Testis (tissue), 2 donors: ENCODE measurements at regions not wholly inside any gene's neighbourhood (a gene's known extent, or its start where the extent isn't known, plus 50 kb on each side); places are given as distances from the start of the nearest gene placed in this dataset.

Experiments
- POLR2A ChIP-seq: fragments of 450-650 bp; IDR thresholded peaks from one replicate; pipeline ENCODE4 v1.6.1; 2017; ENCODE audit warnings: antibody characterized with exemption, mild to moderate bottlenecking, moderate library complexity
- TF ChIP-seq, protein P1 (sequence below), 3 experiments: fragments of 450-650 bp in 2 of 3; fragments of 200-600 bp in 1 of 3; sonication (generic) in 1 of 3; IDR thresholded peaks; one replicate each; pipeline ENCODE4 v1.5.1; 2016 to 2019; ENCODE audit warnings: antibody characterized with exemption in 3 of 3, mild to moderate bottlenecking in 2 of 3, moderate library complexity in 1 of 3

DNA sequence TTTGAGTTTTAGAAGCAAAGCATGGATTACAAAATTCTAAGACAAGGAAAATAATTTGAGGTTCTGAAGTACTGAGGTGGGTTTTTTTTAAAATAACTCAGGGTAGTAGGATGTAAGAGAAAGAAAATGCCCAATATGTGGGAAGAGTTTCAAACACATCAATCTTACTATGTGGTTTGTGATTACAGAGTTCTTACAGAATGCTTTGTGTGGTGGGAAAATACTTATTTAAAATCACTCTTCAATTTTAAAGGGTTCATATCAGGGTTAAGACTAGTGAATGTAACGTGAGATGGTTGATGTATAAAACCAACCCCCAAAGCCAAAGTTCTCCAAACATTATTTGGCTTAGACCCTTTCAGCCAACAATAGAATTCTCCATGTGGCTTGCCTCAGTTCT is 173.5 kb downstream of the UBE2E3 start:
- TF ChIP-seq, protein P1, sequence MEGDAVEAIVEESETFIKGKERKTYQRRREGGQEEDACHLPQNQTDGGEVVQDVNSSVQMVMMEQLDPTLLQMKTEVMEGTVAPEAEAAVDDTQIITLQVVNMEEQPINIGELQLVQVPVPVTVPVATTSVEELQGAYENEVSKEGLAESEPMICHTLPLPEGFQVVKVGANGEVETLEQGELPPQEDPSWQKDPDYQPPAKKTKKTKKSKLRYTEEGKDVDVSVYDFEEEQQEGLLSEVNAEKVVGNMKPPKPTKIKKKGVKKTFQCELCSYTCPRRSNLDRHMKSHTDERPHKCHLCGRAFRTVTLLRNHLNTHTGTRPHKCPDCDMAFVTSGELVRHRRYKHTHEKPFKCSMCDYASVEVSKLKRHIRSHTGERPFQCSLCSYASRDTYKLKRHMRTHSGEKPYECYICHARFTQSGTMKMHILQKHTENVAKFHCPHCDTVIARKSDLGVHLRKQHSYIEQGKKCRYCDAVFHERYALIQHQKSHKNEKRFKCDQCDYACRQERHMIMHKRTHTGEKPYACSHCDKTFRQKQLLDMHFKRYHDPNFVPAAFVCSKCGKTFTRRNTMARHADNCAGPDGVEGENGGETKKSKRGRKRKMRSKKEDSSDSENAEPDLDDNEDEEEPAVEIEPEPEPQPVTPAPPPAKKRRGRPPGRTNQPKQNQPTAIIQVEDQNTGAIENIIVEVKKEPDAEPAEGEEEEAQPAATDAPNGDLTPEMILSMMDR (IDR thresholded peaks at IDR 0.05), result no peak
- no peak for TF ChIP-seq POLR2A
